HCT116 (cell line): ENCODE measurements at regions not wholly inside any gene's neighbourhood (a gene's known extent, or its start where the extent isn't known, plus 50 kb on each side); places are given as distances from the start of the nearest gene placed in this dataset.

Experiments used
- ATAC-seq: fragments of 200-7000 bp; cut with Tn5 transposase; 2 replicates; pipeline ENCODE4 v1.9.1; 2020; ENCODE audit warnings: mild to moderate bottlenecking, moderate library complexity
- BruUV-seq: library from RNA; stranded (reverse); fragments of 400-500 nt; replicated peaks from 2 replicates; lab custom pipeline; 2021; lab: Mats Ljungman, UMichigan
- CTCF ChIA-PET: fragments of 300-600 bp; sonication (Branson Sonifier 250); formaldehyde crosslinking; loops from one replicate; lab custom pipeline; 2021; ENCODE audit warnings: antibody characterized with exemption; lab: Charles Lee
- POLR2A ChIA-PET: fragments of 300-600, 350-600 bp; sonication (Branson Sonifier 250); formaldehyde crosslinking; loops from one replicate; lab custom pipeline; 2021; ENCODE audit warnings: antibody characterized with exemption; lab: Charles Lee
- RAD21 ChIA-PET, 2 experiments: fragments of 300-600 bp; sonication (Branson Sonifier 250); formaldehyde crosslinking; loops; one replicate each; lab custom pipeline; 2023; ENCODE audit warnings: low total read pairs in 2 of 2; ENCODE audit not compliant: uncharacterized antibody in 2 of 2, unreplicated experiment in 2 of 2, low non-redundant PET in 1 of 2; lab: Charles Lee
- DNase-seq: peaks from one replicate; pipeline ENCODE4 v3.0.0-alpha.2; 2010; ENCODE audit warnings: low read depth, low spot score
- H2AFZ ChIP-seq: fragments of 200-600 bp; shearing (Covaris generic), sonication (generic); 2 replicates; pipeline ENCODE4 v1.6.1; 2017; ENCODE audit warnings: low read depth, mixed run types, mixed read lengths, antibody characterized with exemption, low read length; ENCODE audit not compliant: poor library complexity, severe bottlenecking
- H3K27ac ChIP-seq: 2 replicates; pipeline ENCODE4 v1.5.1; 2012; ENCODE audit warnings: low read depth, low read length
- H3K27me3 ChIP-seq: fragments of 200-600 bp; sonication (generic); 2 replicates; pipeline ENCODE4 v1.6.1; 2016; ENCODE audit warnings: mixed run types, low read length, mixed read lengths; ENCODE audit not compliant: insufficient read depth
- H3K36me3 ChIP-seq, 2 experiments: fragments of 200-500 bp in 1 of 2; fragments of 200-600 bp in 1 of 2; sonication (Bioruptor generic) in 1 of 2; sonication (generic) in 1 of 2; 2 replicates each; pipeline versions ENCODE4 v1.5.1 to v1.6.1; 2014 to 2016; ENCODE audit warnings: low read length in 2 of 2, inconsistent platforms in 1 of 2, mixed read lengths in 1 of 2, mixed run types in 1 of 2; ENCODE audit not compliant: insufficient read depth in 2 of 2, control insufficient read depth in 1 of 2
- H3K4me1 ChIP-seq, 2 experiments: fragments of 200-600 bp in 1 of 2; sonication (generic) in 1 of 2; 2 replicates each; pipeline versions ENCODE4 v1.5.1 to v1.6.1; 2012 to 2017; ENCODE audit warnings: low read length in 2 of 2, inconsistent platforms in 1 of 2, mild to moderate bottlenecking in 1 of 2, mixed read lengths in 1 of 2, mixed run types in 1 of 2, moderate library complexity in 1 of 2; ENCODE audit not compliant: insufficient read depth in 2 of 2, control insufficient read depth in 1 of 2
- H3K4me2 ChIP-seq: fragments of 200-600 bp; sonication (generic); 2 replicates; pipeline ENCODE4 v1.6.1; 2017; ENCODE audit warnings: mixed run types, low read length, mixed read lengths
- H3K4me3 ChIP-seq, 2 experiments: fragments of 200-600 bp in 1 of 2; sonication (generic) in 1 of 2; replicated peaks in 1 of 2; 2 replicates each; pipeline ENCODE4 v1.5.1; 2011 to 2016; ENCODE audit warnings: low read length in 2 of 2, control low read depth in 1 of 2, low read depth in 1 of 2, mild to moderate bottlenecking in 1 of 2, mixed read lengths in 1 of 2, mixed run types in 1 of 2
- H3K79me2 ChIP-seq: fragments of 200-600 bp; sonication (generic); 2 replicates; pipeline ENCODE4 v1.6.1; 2017; ENCODE audit warnings: mild to moderate bottlenecking, mixed run types, low read length, moderate library complexity, mixed read lengths; ENCODE audit not compliant: insufficient read depth
- H3K9ac ChIP-seq: fragments of 200-600 bp; sonication (generic); 2 replicates; pipeline ENCODE4 v1.6.1; 2016; ENCODE audit warnings: low read length, mixed read lengths
- H3K9me2 ChIP-seq: fragments of 200-600 bp; sonication (generic), shearing (Covaris generic); 2 replicates; pipeline ENCODE4 v1.6.1; 2017; ENCODE audit warnings: mixed run types, mild to moderate bottlenecking, moderate library complexity; ENCODE audit not compliant: insufficient read depth
- H3K9me3 ChIP-seq, 2 experiments: fragments of 200-500 bp in 1 of 2; fragments of 200-600 bp in 1 of 2; sonication (Bioruptor generic) in 1 of 2; sonication (generic) in 1 of 2; 2 replicates each; pipeline ENCODE4 v1.6.1; 2014 to 2017; ENCODE audit warnings: low read length in 2 of 2, mixed read lengths in 2 of 2, inconsistent platforms in 1 of 2, low read depth in 1 of 2, mild to moderate bottlenecking in 1 of 2, mixed run types in 1 of 2, moderate library complexity in 1 of 2; ENCODE audit not compliant: control insufficient read depth in 1 of 2, insufficient read depth in 1 of 2
- H4K20me1 ChIP-seq: fragments of 200-600 bp; sonication (generic), shearing (Covaris generic); 2 replicates; pipeline ENCODE4 v1.6.1; 2017; ENCODE audit warnings: mixed run types, mild to moderate bottlenecking, moderate library complexity; ENCODE audit not compliant: insufficient read depth
- CBX3 ChIP-seq: IDR thresholded peaks from 2 replicates; pipeline ENCODE4 v1.6.1; 2012; ENCODE audit warnings: low read depth
- EGR1 ChIP-seq: IDR thresholded peaks from 2 replicates; pipeline ENCODE4 v1.6.1; 2012; ENCODE audit warnings: low read depth
- EZH2 ChIP-seq: fragments of 200-600 bp; sonication (generic); IDR thresholded peaks from 2 replicates; pipeline ENCODE4 v1.6.1; 2017; ENCODE audit warnings: antibody characterized with exemption, mixed run types
- JUND ChIP-seq: IDR thresholded peaks from 2 replicates; pipeline ENCODE4 v1.6.1; 2012
- POLR2A ChIP-seq: IDR thresholded peaks from 2 replicates; pipeline ENCODE4 v1.7.0; 2011; ENCODE audit warnings: borderline replicate concordance; ENCODE audit not compliant: insufficient read depth, insufficient read length; ENCODE audit errors: extremely low read depth
- POLR2AphosphoS5 ChIP-seq: IDR thresholded peaks from 2 replicates; pipeline ENCODE4 v1.6.1; 2011; ENCODE audit warnings: mild to moderate bottlenecking, low read depth, low read length, moderate library complexity
- SIN3A ChIP-seq: IDR thresholded peaks from 2 replicates; pipeline ENCODE4 v1.6.1; 2012; ENCODE audit warnings: low read depth
- SRF ChIP-seq: IDR thresholded peaks from 2 replicates; pipeline ENCODE4 v1.6.1; 2012; ENCODE audit warnings: low read depth
- intact Hi-C: fragments of 100-400 bp; cut with micrococcal nuclease; formaldehyde crosslinking; loops from 2 replicates; pipeline ENCODE4 v1.10.0; 2022
- TF ChIP-seq, protein P1 (sequence below): IDR thresholded peaks from 2 replicates; pipeline ENCODE4 v1.6.1; 2011; ENCODE audit warnings: mild to moderate bottlenecking, low read length, moderate library complexity; ENCODE audit not compliant: insufficient replicate concordance; ENCODE audit errors: extremely low read depth
- TF ChIP-seq, protein P2 (sequence below): IDR thresholded peaks from 2 replicates; pipeline ENCODE4 v1.6.1; 2012; ENCODE audit warnings: low read depth

DNA sequence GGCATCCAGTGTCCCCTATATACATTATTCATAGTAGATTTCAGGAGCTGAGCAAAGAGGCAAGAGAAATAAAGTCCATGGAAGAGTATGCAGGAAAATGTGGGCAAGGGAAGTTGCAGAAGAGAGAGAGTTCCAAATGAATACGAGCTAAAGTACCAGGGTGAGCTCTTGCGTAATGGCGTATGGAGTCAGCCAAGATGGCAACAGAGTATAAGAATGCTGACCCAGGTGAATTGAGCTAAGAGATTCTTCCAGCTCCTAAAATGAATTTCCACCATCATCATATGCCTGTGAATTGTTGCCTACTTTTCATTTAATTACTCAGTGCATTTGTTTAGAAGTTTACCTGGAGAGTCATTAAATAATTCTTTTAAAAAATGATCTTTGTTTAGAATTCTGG, 153.2 kb upstream of the CNTNAP4 start:
- DNase-seq (no peak), ATAC-seq (no peak)
- BruUV-seq = no TSS peak
- ChIA-PET RAD21 (no interaction called here), POLR2A (no interaction called here), CTCF (no interaction called here)
- H3K9me2 ChIP-seq = no peaks in the 10 kb centered on the region
- H3K4me3 ChIP-seq = no peak overlapping the region
- intact Hi-C loops = no loop called here
- H3K27ac ChIP-seq = no peak overlapping the region
- no peak overlapping the region for H3K4me2 ChIP-seq
- H3K9me3 ChIP-seq = peaks cover 0 to 5% of the 10 kb centered on the region in 2 experiments; a peak in 1 of 4 replicates
- H3K27me3 ChIP-seq = no peaks in the 10 kb centered on the region
- H3K9ac ChIP-seq = no peak overlapping the region
- no peaks in the 10 kb centered on the region for H3K4me1 ChIP-seq
- H4K20me1 ChIP-seq = no peaks in the 10 kb centered on the region
- no peaks in the 10 kb centered on the region for H3K36me3 ChIP-seq
- no peak for TF ChIP-seq POLR2A
- no peak for TF ChIP-seq EZH2
- no peak for TF ChIP-seq POLR2AphosphoS5
- TF ChIP-seq, protein P1, sequence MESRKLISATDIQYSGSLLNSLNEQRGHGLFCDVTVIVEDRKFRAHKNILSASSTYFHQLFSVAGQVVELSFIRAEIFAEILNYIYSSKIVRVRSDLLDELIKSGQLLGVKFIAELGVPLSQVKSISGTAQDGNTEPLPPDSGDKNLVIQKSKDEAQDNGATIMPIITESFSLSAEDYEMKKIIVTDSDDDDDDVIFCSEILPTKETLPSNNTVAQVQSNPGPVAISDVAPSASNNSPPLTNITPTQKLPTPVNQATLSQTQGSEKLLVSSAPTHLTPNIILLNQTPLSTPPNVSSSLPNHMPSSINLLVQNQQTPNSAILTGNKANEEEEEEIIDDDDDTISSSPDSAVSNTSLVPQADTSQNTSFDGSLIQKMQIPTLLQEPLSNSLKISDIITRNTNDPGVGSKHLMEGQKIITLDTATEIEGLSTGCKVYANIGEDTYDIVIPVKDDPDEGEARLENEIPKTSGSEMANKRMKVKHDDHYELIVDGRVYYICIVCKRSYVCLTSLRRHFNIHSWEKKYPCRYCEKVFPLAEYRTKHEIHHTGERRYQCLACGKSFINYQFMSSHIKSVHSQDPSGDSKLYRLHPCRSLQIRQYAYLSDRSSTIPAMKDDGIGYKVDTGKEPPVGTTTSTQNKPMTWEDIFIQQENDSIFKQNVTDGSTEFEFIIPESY = no peak
- no peak for TF ChIP-seq EGR1
- TF ChIP-seq SRF = no peak
- TF ChIP-seq, all 23 proteins: peak for 0
- Histone ChIP-seq H2AFZ (no peak overlapping the region), H3K79me2 (no peaks in the 10 kb centered on the region)

DNA sequence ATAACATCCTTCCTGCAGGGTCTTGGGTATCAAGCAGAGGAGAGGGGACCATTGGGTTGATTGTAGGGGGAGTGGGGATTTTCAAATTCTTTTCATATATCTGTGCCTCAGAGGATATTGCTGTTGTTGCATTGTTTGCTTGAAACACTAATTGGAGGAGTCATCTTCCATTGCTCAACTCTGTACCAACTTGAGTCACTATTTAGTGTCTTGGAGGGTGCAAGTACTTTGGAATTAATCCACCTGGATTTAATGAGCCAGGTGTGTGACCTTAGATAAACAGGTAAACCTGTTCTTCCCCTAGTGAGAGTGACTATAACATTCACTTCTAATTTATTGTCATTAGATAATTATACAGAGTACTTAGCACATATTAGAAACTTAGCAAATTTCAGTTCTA, 151.3 kb upstream of the CNTNAP4 start:
- Histone ChIP-seq H3K79me2 (no peaks in the 10 kb centered on the region), H3K27ac (no peak overlapping the region)
- intact Hi-C loops = no loop called here
- no peak for ATAC-seq
- TF ChIP-seq CBX3 = no peak
- no peak for TF ChIP-seq EGR1
- no peak for TF ChIP-seq JUND
- no peak for TF ChIP-seq SIN3A
- no peak for TF ChIP-seq EZH2
- TF ChIP-seq, protein P2, sequence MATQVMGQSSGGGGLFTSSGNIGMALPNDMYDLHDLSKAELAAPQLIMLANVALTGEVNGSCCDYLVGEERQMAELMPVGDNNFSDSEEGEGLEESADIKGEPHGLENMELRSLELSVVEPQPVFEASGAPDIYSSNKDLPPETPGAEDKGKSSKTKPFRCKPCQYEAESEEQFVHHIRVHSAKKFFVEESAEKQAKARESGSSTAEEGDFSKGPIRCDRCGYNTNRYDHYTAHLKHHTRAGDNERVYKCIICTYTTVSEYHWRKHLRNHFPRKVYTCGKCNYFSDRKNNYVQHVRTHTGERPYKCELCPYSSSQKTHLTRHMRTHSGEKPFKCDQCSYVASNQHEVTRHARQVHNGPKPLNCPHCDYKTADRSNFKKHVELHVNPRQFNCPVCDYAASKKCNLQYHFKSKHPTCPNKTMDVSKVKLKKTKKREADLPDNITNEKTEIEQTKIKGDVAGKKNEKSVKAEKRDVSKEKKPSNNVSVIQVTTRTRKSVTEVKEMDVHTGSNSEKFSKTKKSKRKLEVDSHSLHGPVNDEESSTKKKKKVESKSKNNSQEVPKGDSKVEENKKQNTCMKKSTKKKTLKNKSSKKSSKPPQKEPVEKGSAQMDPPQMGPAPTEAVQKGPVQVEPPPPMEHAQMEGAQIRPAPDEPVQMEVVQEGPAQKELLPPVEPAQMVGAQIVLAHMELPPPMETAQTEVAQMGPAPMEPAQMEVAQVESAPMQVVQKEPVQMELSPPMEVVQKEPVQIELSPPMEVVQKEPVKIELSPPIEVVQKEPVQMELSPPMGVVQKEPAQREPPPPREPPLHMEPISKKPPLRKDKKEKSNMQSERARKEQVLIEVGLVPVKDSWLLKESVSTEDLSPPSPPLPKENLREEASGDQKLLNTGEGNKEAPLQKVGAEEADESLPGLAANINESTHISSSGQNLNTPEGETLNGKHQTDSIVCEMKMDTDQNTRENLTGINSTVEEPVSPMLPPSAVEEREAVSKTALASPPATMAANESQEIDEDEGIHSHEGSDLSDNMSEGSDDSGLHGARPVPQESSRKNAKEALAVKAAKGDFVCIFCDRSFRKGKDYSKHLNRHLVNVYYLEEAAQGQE = no peak
- TF ChIP-seq, all 23 proteins: peak for 0
- DNase-seq = no peak
- Histone ChIP-seq H3K36me3 (no peaks in the 10 kb centered on the region), H4K20me1 (no peaks in the 10 kb centered on the region), H3K27me3 (no peaks in the 10 kb centered on the region), H3K4me2 (no peak overlapping the region), H3K4me3 (no peak overlapping the region), H3K9me3 (peaks cover 0 to 5% of the 10 kb centered on the region in 2 experiments; a peak in 1 of 4 replicates), H3K9ac (no peak overlapping the region), H3K9me2 (no peaks in the 10 kb centered on the region), H3K4me1 (no peaks in the 10 kb centered on the region), H2AFZ (no peak overlapping the region)
- BruUV-seq = no TSS peak
- POLR2A ChIA-PET = no interaction called here
- RAD21 ChIA-PET = no interaction called here
- CTCF ChIA-PET = no interaction called here
